Peyer's patch (tissue), 4 donors: ENCODE measurements at regions not wholly inside any gene's neighbourhood (a gene's known extent, or its start where the extent isn't known, plus 50 kb on each side); places are given as distances from the start of the nearest gene placed in this dataset.

ENCODE experiments used
- DNase-seq, 3 donors: peaks; one replicate each; pipeline ENCODE4 v3.0.0-alpha.2; 2017 to 2019
- H3K27ac ChIP-seq, 4 donors: fragments of 200-600 bp; sonication (generic); one replicate each; pipeline ENCODE4 v1.5.1; 2016 to 2019
- H3K27me3 ChIP-seq, 2 donors: fragments of 200-600 bp; sonication (generic); one replicate each; pipeline ENCODE4 v1.5.1; 2019
- H3K36me3 ChIP-seq, 3 donors: fragments of 200-600 bp; sonication (generic); one replicate each; pipeline ENCODE4 v1.5.1; 2016 to 2019
- H3K4me1 ChIP-seq, 4 donors: fragments of 200-600 bp; sonication (generic); one replicate each; pipeline ENCODE4 v1.5.1; 2016 to 2019
- H3K4me3 ChIP-seq, 4 donors: fragments of 200-600 bp; sonication (generic); 1 replicate in 3 of 4; 2 replicates in 1 of 4; pipeline ENCODE4 v1.5.1; 2016 to 2019; ENCODE audit warnings: mild to moderate bottlenecking in 1 of 4
- H3K9me3 ChIP-seq, 4 donors: fragments of 200-600 bp; sonication (generic); one replicate each; pipeline ENCODE4 v1.5.1; 2016 to 2019; ENCODE audit warnings: mild to moderate bottlenecking in 1 of 4
- POLR2A ChIP-seq, 2 donors: fragments of 450-650 bp; IDR thresholded peaks; one replicate each; pipeline ENCODE4 v1.5.1; 2017; ENCODE audit warnings: antibody characterized with exemption in 2 of 2, mild to moderate bottlenecking in 2 of 2, moderate library complexity in 2 of 2
- TF ChIP-seq, protein P1 (sequence below), 6 experiments: fragments of 450-650 bp in 4 of 6; fragments of 200-600 bp in 2 of 6; sonication (generic) in 1 of 6; IDR thresholded peaks; one replicate each; pipeline ENCODE4 v1.5.1; 2017 to 2019; ENCODE audit warnings: antibody characterized with exemption in 6 of 6, mild to moderate bottlenecking in 3 of 6, moderate library complexity in 1 of 6

- Histone ChIP-seq H3K9me3 (no peaks in the 10 kb centered on the region), H3K36me3 (no peaks in the 10 kb centered on the region), H3K4me3 (no peak overlapping the region), H3K27ac (no peak overlapping the region), H3K4me1 (no peaks in the 10 kb centered on the region), H3K27me3 (no peaks in the 10 kb centered on the region)
- TF ChIP-seq, protein P1, sequence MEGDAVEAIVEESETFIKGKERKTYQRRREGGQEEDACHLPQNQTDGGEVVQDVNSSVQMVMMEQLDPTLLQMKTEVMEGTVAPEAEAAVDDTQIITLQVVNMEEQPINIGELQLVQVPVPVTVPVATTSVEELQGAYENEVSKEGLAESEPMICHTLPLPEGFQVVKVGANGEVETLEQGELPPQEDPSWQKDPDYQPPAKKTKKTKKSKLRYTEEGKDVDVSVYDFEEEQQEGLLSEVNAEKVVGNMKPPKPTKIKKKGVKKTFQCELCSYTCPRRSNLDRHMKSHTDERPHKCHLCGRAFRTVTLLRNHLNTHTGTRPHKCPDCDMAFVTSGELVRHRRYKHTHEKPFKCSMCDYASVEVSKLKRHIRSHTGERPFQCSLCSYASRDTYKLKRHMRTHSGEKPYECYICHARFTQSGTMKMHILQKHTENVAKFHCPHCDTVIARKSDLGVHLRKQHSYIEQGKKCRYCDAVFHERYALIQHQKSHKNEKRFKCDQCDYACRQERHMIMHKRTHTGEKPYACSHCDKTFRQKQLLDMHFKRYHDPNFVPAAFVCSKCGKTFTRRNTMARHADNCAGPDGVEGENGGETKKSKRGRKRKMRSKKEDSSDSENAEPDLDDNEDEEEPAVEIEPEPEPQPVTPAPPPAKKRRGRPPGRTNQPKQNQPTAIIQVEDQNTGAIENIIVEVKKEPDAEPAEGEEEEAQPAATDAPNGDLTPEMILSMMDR (IDR thresholded peaks at IDR 0.05): no peak
- no peak for TF ChIP-seq POLR2A (IDR thresholded peaks at IDR 0.05)
- no peak for DNase-seq
Observed at GRCh38 chr19:28641395-28641794, 571.6 kb downstream of the UQCRFS1 start.

DNA sequence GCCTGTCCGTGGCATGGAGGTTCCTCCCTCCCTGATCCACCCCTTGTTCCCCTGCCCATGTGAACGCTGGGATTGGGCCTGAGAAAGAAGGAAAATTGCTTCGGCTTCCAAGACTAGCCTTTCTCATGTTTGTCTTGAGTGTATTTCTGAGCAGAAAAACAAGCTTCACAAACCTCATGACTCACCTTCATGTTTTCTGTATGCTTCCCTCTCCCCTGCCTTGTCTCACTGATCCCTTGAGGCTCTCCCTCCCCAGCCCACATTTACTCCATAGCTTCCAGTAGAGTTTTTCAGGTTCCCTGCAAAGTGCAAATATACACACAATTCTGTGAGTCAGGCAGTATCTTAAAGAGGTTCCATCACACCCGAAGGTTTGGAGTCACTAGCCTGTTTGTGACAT lies 572.4 kb downstream of the UQCRFS1 start:
- no peaks in the 10 kb centered on the region for H3K4me1 ChIP-seq
- TF ChIP-seq, protein P1 (IDR thresholded peaks at IDR 0.05): no peak
- no peak for TF ChIP-seq POLR2A (IDR thresholded peaks at IDR 0.05)
- no peaks in the 10 kb centered on the region for H3K9me3 ChIP-seq
- no peak overlapping the region for H3K4me3 ChIP-seq
- DNase-seq: no peak
- H3K36me3 ChIP-seq: no peaks in the 10 kb centered on the region
- no peak overlapping the region for H3K27ac ChIP-seq
- no peaks in the 10 kb centered on the region for H3K27me3 ChIP-seq

GRCh38 chr19:28638445-28638844 lies 574.5 kb downstream of the UQCRFS1 start:
- DNase-seq: no peak
- Histone ChIP-seq H3K27me3 (no peaks in the 10 kb centered on the region), H3K36me3 (no peaks in the 10 kb centered on the region), H3K4me3 (no peak overlapping the region), H3K4me1 (no peaks in the 10 kb centered on the region), H3K9me3 (no peaks in the 10 kb centered on the region), H3K27ac (no peak overlapping the region)
- TF ChIP-seq POLR2A (IDR thresholded peaks at IDR 0.05): no peak
- TF ChIP-seq, protein P1 (IDR thresholded peaks at IDR 0.05): no peak

GRCh38 chr19:28636706-28637105 lies 576.2 kb downstream of the UQCRFS1 start:
- TF ChIP-seq POLR2A (IDR thresholded peaks at IDR 0.05): no peak
- TF ChIP-seq, protein P1 (IDR thresholded peaks at IDR 0.05): no peak
- no peaks in the 10 kb centered on the region for H3K4me1 ChIP-seq

GRCh38 chr19:28636016-28636629 lies 576.8 kb downstream of the UQCRFS1 start:
- Histone ChIP-seq H3K9me3 (no peaks in the 10 kb centered on the region), H3K4me1 (no peaks in the 10 kb centered on the region), H3K27me3 (no peaks in the 10 kb centered on the region), H3K27ac (no peak overlapping the region), H3K36me3 (no peaks in the 10 kb centered on the region), H3K4me3 (no peak overlapping the region)
- no peak for DNase-seq
- TF ChIP-seq, protein P1 (IDR thresholded peaks at IDR 0.05): no peak
- no peak for TF ChIP-seq POLR2A (IDR thresholded peaks at IDR 0.05)

More at GRCh38 chr19:28636706-28637105, 576.2 kb downstream of the UQCRFS1 start:
- no peak overlapping the region for H3K4me3 ChIP-seq
- no peaks in the 10 kb centered on the region for H3K27me3 ChIP-seq
- H3K9me3 ChIP-seq: no peaks in the 10 kb centered on the region
- H3K27ac ChIP-seq: no peak overlapping the region
- no peaks in the 10 kb centered on the region for H3K36me3 ChIP-seq
- DNase-seq: no peak

DNA sequence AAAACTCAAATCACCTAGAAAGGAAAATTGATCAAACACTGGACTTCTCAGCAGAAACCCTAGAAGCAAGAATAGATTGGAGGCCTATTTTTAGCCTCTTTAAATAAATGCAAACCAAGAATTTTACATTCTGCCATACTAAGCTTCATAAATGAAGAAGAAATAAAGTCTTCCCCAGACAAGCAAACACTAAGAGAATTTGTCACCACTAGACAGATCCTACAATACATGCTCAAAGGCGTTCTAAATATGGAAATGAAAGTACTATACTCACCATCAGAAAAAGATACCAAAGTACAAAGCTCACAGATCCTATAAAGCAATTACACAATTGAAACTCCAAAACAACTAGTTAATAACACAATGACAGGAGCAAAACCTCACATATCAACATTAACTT lies 578.1 kb downstream of the UQCRFS1 start:
- DNase-seq: no peak
- Histone ChIP-seq H3K27me3 (no peaks in the 10 kb centered on the region), H3K27ac (no peak overlapping the region), H3K4me1 (no peaks in the 10 kb centered on the region), H3K36me3 (no peaks in the 10 kb centered on the region), H3K9me3 (no peaks in the 10 kb centered on the region), H3K4me3 (no peak overlapping the region)
- TF ChIP-seq, protein P1 (IDR thresholded peaks at IDR 0.05): no peak
- TF ChIP-seq POLR2A (IDR thresholded peaks at IDR 0.05): no peak
